ENCODE measurements at regions not wholly inside any gene's neighbourhood (a gene's known extent, or its start where the extent isn't known, plus 50 kb on each side); places are given as distances from the start of the nearest gene placed in this dataset.

- peak; percentile 37 for TF ChIP-seq CTCF (IDR thresholded peaks at IDR 0.05; ENCODE audit: borderline replicate concordance)
- no peak for DNase-seq
These were observed 552.6 kb downstream of the PPARGC1A start for GRCh38 chr4:23337292-23337691.

GRCh38 chr4:23333946-23334878 lies 555.6 kb downstream of the PPARGC1A start:
- no peak for DNase-seq
- Histone ChIP-seq H3K27ac (replicated peaks) (peak overlapping the region; percentile 7), H3K4me1 (peaks cover 11% of the 10 kb centered on the region), H3K4me3 (no peak overlapping the region), H3K36me3 (no peaks in the 10 kb centered on the region), H3K9me3 (replicated peaks) (no peaks in the 10 kb centered on the region), H3K27me3 (ENCODE audit: low read depth) (no peaks in the 10 kb centered on the region)
- intact Hi-C loops (cut with micrococcal nuclease): no loop called here
- no peak for TF ChIP-seq CTCF (IDR thresholded peaks at IDR 0.05; ENCODE audit: borderline replicate concordance)

More at GRCh38 chr4:23337292-23337691, 552.6 kb downstream of the PPARGC1A start:
- H3K27ac ChIP-seq (replicated peaks): no peak overlapping the region
- no peaks in the 10 kb centered on the region for H3K27me3 ChIP-seq (ENCODE audit: low read depth)
- intact Hi-C loops (cut with micrococcal nuclease): no loop called here
- peaks cover 11% of the 10 kb centered on the region for H3K4me1 ChIP-seq
- H3K36me3 ChIP-seq: no peaks in the 10 kb centered on the region
- H3K4me3 ChIP-seq: no peak overlapping the region
- H3K9me3 ChIP-seq (replicated peaks): no peaks in the 10 kb centered on the region

GRCh38 chr4:23333556-23333945 lies 556.3 kb downstream of the PPARGC1A start:
- H3K4me3 ChIP-seq: no peak overlapping the region

GRCh38 chr4:23332313-23332712 lies 557.5 kb downstream of the PPARGC1A start:
- no peak overlapping the region for H3K4me3 ChIP-seq
- DNase-seq: no peak
- no peaks in the 10 kb centered on the region for H3K27me3 ChIP-seq (ENCODE audit: low read depth)
- intact Hi-C loops (cut with micrococcal nuclease): no loop called here
- peaks cover 11% of the 10 kb centered on the region for H3K4me1 ChIP-seq
- no peak for TF ChIP-seq CTCF (IDR thresholded peaks at IDR 0.05; ENCODE audit: borderline replicate concordance)
- no peaks in the 10 kb centered on the region for H3K36me3 ChIP-seq
- no peak overlapping the region for H3K27ac ChIP-seq (replicated peaks)
- no peaks in the 10 kb centered on the region for H3K9me3 ChIP-seq (replicated peaks)

More at GRCh38 chr4:23333556-23333945, 556.3 kb downstream of the PPARGC1A start:
- intact Hi-C loops (cut with micrococcal nuclease): no loop called here
- no peaks in the 10 kb centered on the region for H3K36me3 ChIP-seq
- DNase-seq: no peak
- no peaks in the 10 kb centered on the region for H3K27me3 ChIP-seq (ENCODE audit: low read depth)
- H3K4me1 ChIP-seq: peaks cover 11% of the 10 kb centered on the region
- no peaks in the 10 kb centered on the region for H3K9me3 ChIP-seq (replicated peaks)
- TF ChIP-seq CTCF (IDR thresholded peaks at IDR 0.05; ENCODE audit: borderline replicate concordance): no peak
- H3K27ac ChIP-seq (replicated peaks): no peak overlapping the region

GRCh38 chr4:23327120-23327519 lies 562.7 kb downstream of the PPARGC1A start:
- intact Hi-C loops (cut with micrococcal nuclease): no loop called here
- no peak for DNase-seq
- Histone ChIP-seq H3K4me3 (no peak overlapping the region), H3K27me3 (ENCODE audit: low read depth) (no peaks in the 10 kb centered on the region), H3K27ac (replicated peaks) (no peak overlapping the region), H3K36me3 (no peaks in the 10 kb centered on the region), H3K9me3 (replicated peaks) (no peaks in the 10 kb centered on the region), H3K4me1 (no peaks in the 10 kb centered on the region)
- no peak for TF ChIP-seq CTCF (IDR thresholded peaks at IDR 0.05; ENCODE audit: borderline replicate concordance)
